ENCODE measurements at regions not wholly inside any gene's neighbourhood (a gene's known extent, or its start where the extent isn't known, plus 50 kb on each side); places are given as distances from the start of the nearest gene placed in this dataset.
"Not testable (repeated sequence)": the region's sequence is repeated elsewhere in the genome, so short reads cannot be mapped to it uniquely, and the experiment has no call there.

GRCh38 chr2:139742216-139743172 is 962.3 kb upstream of the NXPH2 start:
- no peak overlapping the region for H3K27ac Mint-ChIP-seq
- peaks cover 12% of the 10 kb centered on the region for H3K9me3 Mint-ChIP-seq
- no peak overlapping the region for H3K4me3 Mint-ChIP-seq
- H3K36me3 Mint-ChIP-seq (ENCODE audit: low read depth) = no peaks in the 10 kb centered on the region
- H3K27me3 Mint-ChIP-seq = no peaks in the 10 kb centered on the region
- H3K4me1 Mint-ChIP-seq = no peaks in the 10 kb centered on the region
- POLR2A ChIA-PET = no interaction called here
- no peak for DNase-seq
- CTCF ChIA-PET = no interaction called here

DNA sequence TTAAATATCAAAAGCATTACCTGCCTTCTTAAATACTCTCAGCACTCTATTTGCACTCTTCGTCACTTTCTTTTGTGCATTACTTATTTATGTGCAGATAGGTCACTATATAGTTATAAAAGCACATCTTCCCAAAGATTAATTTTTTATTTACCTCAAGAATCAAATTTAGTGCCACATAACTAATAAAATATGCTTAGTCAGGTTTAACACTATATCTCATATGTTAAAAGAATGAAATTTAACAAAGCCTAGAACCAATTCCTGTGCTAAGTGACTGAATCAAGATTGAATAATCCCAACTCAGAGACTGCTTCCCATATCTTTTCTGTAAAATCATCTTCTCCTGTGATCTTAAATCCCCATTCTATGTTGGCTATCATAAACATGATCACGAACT is 957.5 kb upstream of the NXPH2 start:
- H3K36me3 Mint-ChIP-seq (ENCODE audit: low read depth) = no peaks in the 10 kb centered on the region
- ChIA-PET POLR2A (interaction anchor here (0.7 kb wide), 1 partner anchor 116 kb away, joined by 4 read pairs; no protein-coding TSS in a partner anchor), CTCF (no interaction called here)
- no peak overlapping the region for H3K4me3 Mint-ChIP-seq
- H3K9me3 Mint-ChIP-seq = peaks cover 4% of the 10 kb centered on the region
- no peaks in the 10 kb centered on the region for H3K27me3 Mint-ChIP-seq
- H3K4me1 Mint-ChIP-seq = no peaks in the 10 kb centered on the region
- no peak for DNase-seq
- H3K27ac Mint-ChIP-seq = no peak overlapping the region

- DNase-seq = no peak
- Mint-ChIP-seq H3K4me1 (no peaks in the 10 kb centered on the region), H3K4me3 (no peak overlapping the region), H3K9me3 (no peaks in the 10 kb centered on the region), H3K27ac (no peak overlapping the region), H3K36me3 (ENCODE audit: low read depth) (no peaks in the 10 kb centered on the region), H3K27me3 (no peaks in the 10 kb centered on the region)
- CTCF ChIA-PET = no interaction called here
- POLR2A ChIA-PET = no interaction called here
Observed at GRCh38 chr2:139730197-139730596, 950.0 kb upstream of the NXPH2 start.

DNA sequence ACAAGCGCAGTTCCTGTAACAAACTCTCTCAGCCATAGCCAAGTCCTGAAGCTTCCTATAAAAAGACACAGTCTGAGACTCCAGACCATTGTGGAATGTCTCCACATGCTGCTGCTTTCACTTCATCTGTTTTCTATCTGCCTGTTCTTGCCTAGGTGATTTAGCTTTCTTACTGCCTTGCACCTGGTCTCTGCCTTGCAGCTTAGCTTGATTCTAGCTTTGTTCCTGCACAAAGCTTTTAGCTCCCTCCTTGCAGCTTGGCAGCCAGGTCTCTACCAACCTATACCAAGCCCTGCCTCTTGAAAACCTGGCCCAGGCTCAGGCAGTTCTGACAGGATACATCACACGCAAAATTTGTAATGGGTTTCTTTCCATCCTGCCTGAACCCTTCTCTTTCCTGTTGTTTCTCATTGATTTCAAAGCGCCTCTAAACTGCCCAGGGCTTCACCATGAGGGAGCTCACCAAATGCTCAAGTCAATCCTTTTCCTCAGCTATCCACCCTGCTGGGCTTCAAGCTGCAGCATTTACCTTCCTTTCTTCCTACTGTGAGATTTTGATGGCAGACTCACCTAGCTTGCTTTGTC is 941.3 kb upstream of the NXPH2 start:
- Mint-ChIP-seq H3K27ac (no peak overlapping the region), H3K9me3 (peaks cover 15% of the 10 kb centered on the region), H3K27me3 (no peaks in the 10 kb centered on the region), H3K4me1 (no peaks in the 10 kb centered on the region), H3K4me3 (no peak overlapping the region), H3K36me3 (ENCODE audit: low read depth) (no peaks in the 10 kb centered on the region)
- no peak for DNase-seq
- POLR2A ChIA-PET = no interaction called here
- CTCF ChIA-PET = no interaction called here

DNA sequence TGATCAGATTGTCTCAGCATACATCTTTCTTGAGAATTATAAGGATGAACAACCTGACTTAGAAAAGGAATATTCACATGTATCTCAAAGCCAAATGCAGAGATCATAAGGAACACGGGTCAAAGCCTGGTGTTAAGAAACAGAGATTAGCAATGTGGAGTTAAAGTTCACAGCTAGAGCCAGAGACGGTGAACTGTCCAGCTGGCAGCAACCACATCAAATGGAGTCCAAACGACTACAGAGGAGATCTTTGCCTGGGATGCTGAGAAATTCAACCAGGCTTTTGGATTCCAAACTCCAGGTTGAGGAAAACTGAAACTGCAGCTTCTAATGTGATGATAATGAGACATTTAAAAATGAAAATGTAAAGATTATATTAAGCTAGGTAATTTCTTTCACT is 939.9 kb upstream of the NXPH2 start:
- Mint-ChIP-seq H3K4me3 (no peak overlapping the region), H3K27me3 (no peaks in the 10 kb centered on the region), H3K4me1 (no peaks in the 10 kb centered on the region), H3K27ac (no peak overlapping the region), H3K9me3 (peaks cover 19% of the 10 kb centered on the region), H3K36me3 (ENCODE audit: low read depth) (no peaks in the 10 kb centered on the region)
- DNase-seq = no peak
- ChIA-PET POLR2A (no interaction called here), CTCF (no interaction called here)

GRCh38 chr2:139704606-139705005 is 924.4 kb upstream of the NXPH2 start:
- no peak overlapping the region for H3K4me3 Mint-ChIP-seq
- no peaks in the 10 kb centered on the region for H3K36me3 Mint-ChIP-seq (ENCODE audit: low read depth)
- H3K27ac Mint-ChIP-seq = no peak overlapping the region
- ChIA-PET POLR2A (no interaction called here), CTCF (no interaction called here)
- no peaks in the 10 kb centered on the region for H3K27me3 Mint-ChIP-seq
- H3K9me3 Mint-ChIP-seq = peaks cover 3% of the 10 kb centered on the region
- H3K4me1 Mint-ChIP-seq = no peaks in the 10 kb centered on the region
- DNase-seq = no peak

DNA sequence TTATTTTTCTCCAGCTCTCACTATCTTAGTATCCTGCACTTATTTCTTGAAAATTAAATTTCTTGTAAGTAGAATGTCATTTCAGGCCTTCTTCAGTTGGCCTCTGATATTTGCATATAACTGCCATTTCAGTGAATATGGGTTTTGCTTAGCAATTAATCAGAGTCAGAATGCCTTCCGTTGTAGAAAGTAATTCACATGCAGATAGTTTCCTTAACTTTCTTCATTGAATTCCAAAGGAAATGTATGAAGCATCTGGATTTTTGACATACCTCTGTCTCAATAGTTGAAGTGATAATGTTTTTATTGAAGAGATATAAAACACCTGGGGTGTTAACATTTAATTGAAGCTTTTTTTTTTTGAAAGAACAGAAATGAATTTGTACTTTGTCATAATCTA is 914.1 kb upstream of the NXPH2 start:
- Mint-ChIP-seq H3K9me3 (peaks cover 13% of the 10 kb centered on the region), H3K4me3 (no peak overlapping the region), H3K36me3 (ENCODE audit: low read depth) (no peaks in the 10 kb centered on the region), H3K4me1 (no peaks in the 10 kb centered on the region), H3K27ac (no peak overlapping the region), H3K27me3 (no peaks in the 10 kb centered on the region)
- no peak for DNase-seq
- ChIA-PET CTCF (no interaction called here), POLR2A (no interaction called here)

- CTCF ChIA-PET = no interaction called here
- H3K36me3 Mint-ChIP-seq (ENCODE audit: low read depth) = no peaks in the 10 kb centered on the region
- no peak for DNase-seq
- POLR2A ChIA-PET = no interaction called here
- no peak overlapping the region for H3K4me3 Mint-ChIP-seq
- no peaks in the 10 kb centered on the region for H3K27me3 Mint-ChIP-seq
- no peak overlapping the region for H3K27ac Mint-ChIP-seq
- H3K4me1 Mint-ChIP-seq = no peaks in the 10 kb centered on the region
- peaks cover 5% of the 10 kb centered on the region for H3K9me3 Mint-ChIP-seq
Observed at GRCh38 chr2:139686205-139686604, 906.0 kb upstream of the NXPH2 start.

- no peak for DNase-seq
- POLR2A ChIA-PET = no interaction called here
- no peak overlapping the region for H3K27ac Mint-ChIP-seq
- no peaks in the 10 kb centered on the region for H3K27me3 Mint-ChIP-seq
- H3K4me3 Mint-ChIP-seq = no peak overlapping the region
- H3K9me3 Mint-ChIP-seq = peaks cover 6% of the 10 kb centered on the region
- CTCF ChIA-PET = no interaction called here
- no peaks in the 10 kb centered on the region for H3K4me1 Mint-ChIP-seq
- H3K36me3 Mint-ChIP-seq (ENCODE audit: low read depth) = no peaks in the 10 kb centered on the region
Observed at GRCh38 chr2:139685090-139685983, 905.1 kb upstream of the NXPH2 start.

DNA sequence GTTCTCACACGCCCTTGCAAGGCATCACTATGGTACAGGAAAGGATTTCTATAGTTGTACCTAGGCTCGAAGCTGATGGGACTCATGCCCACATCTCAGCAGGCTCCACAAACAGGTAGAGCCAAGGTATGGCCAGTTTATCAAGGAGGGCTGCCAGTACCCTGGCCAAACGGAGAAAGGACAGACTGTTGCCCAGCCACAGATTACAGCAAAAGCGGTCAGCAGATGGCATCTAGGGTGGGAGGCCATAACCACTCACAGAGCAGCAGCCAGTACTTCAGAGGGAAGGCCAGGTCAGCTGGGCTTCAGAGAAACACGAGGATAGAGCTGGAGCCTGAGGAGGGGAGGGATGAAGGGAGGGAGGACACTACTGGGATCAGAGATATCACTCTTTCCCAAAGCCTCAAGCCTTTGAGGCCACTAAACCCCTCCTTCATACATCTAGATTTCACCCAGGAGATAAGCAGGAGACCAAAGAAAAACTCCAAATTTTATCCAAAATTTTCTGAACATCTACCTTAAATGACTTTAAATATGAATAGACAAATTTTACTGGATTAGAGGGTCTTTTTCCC is 904.2 kb upstream of the NXPH2 start:
- Mint-ChIP-seq H3K27me3 (no peaks in the 10 kb centered on the region), H3K36me3 (ENCODE audit: low read depth) (no peaks in the 10 kb centered on the region), H3K4me1 (no peaks in the 10 kb centered on the region), H3K9me3 (peaks cover 8% of the 10 kb centered on the region), H3K4me3 (no peak overlapping the region), H3K27ac (no peak overlapping the region)
- ChIA-PET POLR2A (no interaction called here), CTCF (no interaction called here)
- DNase-seq = no peak

DNA sequence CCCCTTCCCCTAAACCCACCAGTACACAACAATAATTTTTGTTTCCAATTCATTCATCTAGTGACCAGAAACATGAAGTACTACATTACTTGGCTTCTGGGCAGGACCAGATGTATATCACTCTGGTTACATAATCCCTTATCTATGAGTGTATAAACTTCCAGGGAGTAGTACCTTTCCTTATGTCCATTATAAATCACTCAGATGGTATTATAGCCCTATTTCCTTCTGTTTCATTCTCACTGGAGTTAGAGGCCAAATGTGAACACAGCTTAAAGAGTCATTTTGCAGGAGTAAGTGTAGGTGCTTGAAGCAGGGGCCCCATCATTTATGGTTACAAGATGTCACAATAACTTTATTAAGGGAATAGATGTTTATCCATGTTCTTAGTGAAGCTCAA is 894.4 kb upstream of the NXPH2 start:
- no peak for DNase-seq
- H3K27me3 Mint-ChIP-seq = no peaks in the 10 kb centered on the region
- H3K9me3 Mint-ChIP-seq = peaks cover 2% of the 10 kb centered on the region
- no peaks in the 10 kb centered on the region for H3K4me1 Mint-ChIP-seq
- no peaks in the 10 kb centered on the region for H3K36me3 Mint-ChIP-seq (ENCODE audit: low read depth)
- H3K27ac Mint-ChIP-seq = no peak overlapping the region
- POLR2A ChIA-PET = no interaction called here
- H3K4me3 Mint-ChIP-seq = no peak overlapping the region
- CTCF ChIA-PET = no interaction called here

- H3K4me3 Mint-ChIP-seq; H3K36me3 Mint-ChIP-seq (ENCODE audit: low read depth); POLR2A ChIA-PET; H3K9me3 Mint-ChIP-seq; H3K27ac Mint-ChIP-seq; H3K27me3 Mint-ChIP-seq; DNase-seq; CTCF ChIA-PET; H3K4me1 Mint-ChIP-seq: not testable (repeated sequence)
Observed at GRCh38 chr2:139673447-139673846, 893.3 kb upstream of the NXPH2 start.

DNA sequence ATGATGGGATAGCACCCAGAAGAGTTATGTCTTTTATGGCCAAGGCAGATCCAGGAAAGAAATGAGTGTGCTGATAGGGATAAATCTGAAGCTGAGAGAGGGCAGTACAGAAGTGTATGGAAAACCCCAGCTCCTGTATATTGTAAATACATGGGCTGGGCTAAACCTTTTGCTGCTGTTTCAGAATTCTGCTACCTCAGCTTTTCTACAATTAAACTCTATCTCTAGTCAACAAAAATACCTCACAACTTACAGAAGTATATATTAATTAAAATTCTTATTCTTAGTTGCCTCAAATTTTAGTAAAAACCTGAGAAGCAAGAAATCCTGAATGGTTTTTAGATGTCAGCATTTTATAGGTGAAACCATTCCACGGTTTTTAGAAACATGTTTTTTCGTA is 889.5 kb upstream of the NXPH2 start:
- peaks cover 4% of the 10 kb centered on the region for H3K9me3 Mint-ChIP-seq
- H3K27me3 Mint-ChIP-seq = no peaks in the 10 kb centered on the region
- H3K4me1 Mint-ChIP-seq = no peaks in the 10 kb centered on the region
- no peak overlapping the region for H3K27ac Mint-ChIP-seq
- ChIA-PET POLR2A (no interaction called here), CTCF (no interaction called here)
- no peak for DNase-seq
- no peak overlapping the region for H3K4me3 Mint-ChIP-seq
- no peaks in the 10 kb centered on the region for H3K36me3 Mint-ChIP-seq (ENCODE audit: low read depth)

Data from activated CD4-positive, alpha-beta memory T cell treated with anti-CD3 and anti-CD28 coated beads, Interleukin-2, amount 10 ng/mL, durations not matched to agents 7 days and 5 days (primary cell).